GM23338 (cell line): ENCODE measurements at regions not wholly inside any gene's neighbourhood (a gene's known extent, or its start where the extent isn't known, plus 50 kb on each side); places are given as distances from the start of the nearest gene placed in this dataset.

Experiments used
- CREB1 ChIP-seq: fragments of 250-450 bp; sonication (Bioruptor Pico); IDR thresholded peaks from 2 replicates; pipeline ENCODE4 v1.5.0; 2020; ENCODE audit warnings: low read depth, mild to moderate bottlenecking, moderate library complexity
- CTCF ChIP-seq, 2 experiments: fragments of 200-600 bp in 1 of 2; sonication (generic) in 1 of 2; conservative IDR thresholded peaks; 2 replicates each; pipeline versions ENCODE4 v1.5.1 to v1.6.1; 2016 to 2017; ENCODE audit warnings: antibody characterized with exemption in 2 of 2, low read depth in 2 of 2, mild to moderate bottlenecking in 2 of 2, moderate library complexity in 1 of 2
- EZH2 ChIP-seq: fragments of 200-600 bp; sonication (generic); IDR thresholded peaks from one replicate; pipeline ENCODE4 v1.8.0; 2017; ENCODE audit warnings: antibody characterized with exemption, mild to moderate bottlenecking, low read depth; ENCODE audit not compliant: unreplicated experiment
- EZH2phosphoT487 ChIP-seq: fragments of 200-600 bp; sonication (generic); IDR thresholded peaks from one replicate; pipeline ENCODE4 v1.8.1; 2018; ENCODE audit warnings: antibody characterized with exemption; ENCODE audit not compliant: unreplicated experiment
- JUNB ChIP-seq: IDR thresholded peaks from one replicate; pipeline ENCODE4 v1.6.1; 2016; ENCODE audit warnings: antibody characterized with exemption; ENCODE audit not compliant: unreplicated experiment
- POLR2AphosphoS5 ChIP-seq: IDR thresholded peaks from 2 replicates; pipeline ENCODE4 v1.6.1; 2016; ENCODE audit warnings: antibody characterized with exemption, low read depth
- STAT1 ChIP-seq: IDR thresholded peaks from one replicate; pipeline ENCODE4 v1.6.1; 2016; ENCODE audit warnings: antibody characterized with exemption; ENCODE audit not compliant: unreplicated experiment
- ZNF114 ChIP-seq: fragments of 250-450 bp; sonication (Bioruptor Pico); IDR thresholded peaks from 2 replicates; pipeline ENCODE4 v1.5.0; 2020; ENCODE audit warnings: mild to moderate bottlenecking, moderate library complexity
- TF ChIP-seq, protein P1 (sequence below): fragments of 250-450 bp; sonication (Bioruptor Pico); IDR thresholded peaks from 2 replicates; pipeline ENCODE4 v1.5.0; 2020; ENCODE audit warnings: mild to moderate bottlenecking, moderate library complexity
- TF ChIP-seq, protein P2 (sequence below): IDR thresholded peaks from one replicate; pipeline ENCODE4 v1.6.1; 2018; ENCODE audit warnings: antibody characterized with exemption; ENCODE audit not compliant: unreplicated experiment
- TF ChIP-seq, protein P3 (sequence below): IDR thresholded peaks from 2 replicates; pipeline ENCODE4 v1.6.1; 2016; ENCODE audit warnings: antibody characterized with exemption

DNA sequence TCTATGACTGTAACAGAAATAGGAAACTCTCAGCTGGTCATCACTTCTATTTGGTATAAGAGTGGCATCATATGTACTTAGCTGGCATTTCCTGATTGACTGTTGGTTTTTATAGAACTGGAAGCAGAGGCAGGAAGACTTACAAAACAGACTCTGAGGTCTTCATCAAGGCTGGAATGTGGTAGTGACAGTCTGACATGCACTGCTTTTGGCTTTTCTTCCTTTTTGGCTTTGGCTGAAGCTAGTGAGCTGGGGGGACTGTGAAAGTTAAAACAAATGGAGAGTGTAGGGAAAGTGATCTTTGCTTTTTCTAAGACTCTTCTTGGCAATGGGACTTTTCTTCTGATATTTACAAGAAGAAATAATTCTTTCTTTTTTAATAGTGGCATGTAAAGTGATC is 121.1 kb upstream of the SLC4A4 start:
- no peak for TF ChIP-seq CTCF (conservative IDR thresholded peaks at IDR 0.05; ENCODE audit: low read depth in 2 of 2)
- TF ChIP-seq POLR2AphosphoS5, result no peak
- TF ChIP-seq, protein P1, sequence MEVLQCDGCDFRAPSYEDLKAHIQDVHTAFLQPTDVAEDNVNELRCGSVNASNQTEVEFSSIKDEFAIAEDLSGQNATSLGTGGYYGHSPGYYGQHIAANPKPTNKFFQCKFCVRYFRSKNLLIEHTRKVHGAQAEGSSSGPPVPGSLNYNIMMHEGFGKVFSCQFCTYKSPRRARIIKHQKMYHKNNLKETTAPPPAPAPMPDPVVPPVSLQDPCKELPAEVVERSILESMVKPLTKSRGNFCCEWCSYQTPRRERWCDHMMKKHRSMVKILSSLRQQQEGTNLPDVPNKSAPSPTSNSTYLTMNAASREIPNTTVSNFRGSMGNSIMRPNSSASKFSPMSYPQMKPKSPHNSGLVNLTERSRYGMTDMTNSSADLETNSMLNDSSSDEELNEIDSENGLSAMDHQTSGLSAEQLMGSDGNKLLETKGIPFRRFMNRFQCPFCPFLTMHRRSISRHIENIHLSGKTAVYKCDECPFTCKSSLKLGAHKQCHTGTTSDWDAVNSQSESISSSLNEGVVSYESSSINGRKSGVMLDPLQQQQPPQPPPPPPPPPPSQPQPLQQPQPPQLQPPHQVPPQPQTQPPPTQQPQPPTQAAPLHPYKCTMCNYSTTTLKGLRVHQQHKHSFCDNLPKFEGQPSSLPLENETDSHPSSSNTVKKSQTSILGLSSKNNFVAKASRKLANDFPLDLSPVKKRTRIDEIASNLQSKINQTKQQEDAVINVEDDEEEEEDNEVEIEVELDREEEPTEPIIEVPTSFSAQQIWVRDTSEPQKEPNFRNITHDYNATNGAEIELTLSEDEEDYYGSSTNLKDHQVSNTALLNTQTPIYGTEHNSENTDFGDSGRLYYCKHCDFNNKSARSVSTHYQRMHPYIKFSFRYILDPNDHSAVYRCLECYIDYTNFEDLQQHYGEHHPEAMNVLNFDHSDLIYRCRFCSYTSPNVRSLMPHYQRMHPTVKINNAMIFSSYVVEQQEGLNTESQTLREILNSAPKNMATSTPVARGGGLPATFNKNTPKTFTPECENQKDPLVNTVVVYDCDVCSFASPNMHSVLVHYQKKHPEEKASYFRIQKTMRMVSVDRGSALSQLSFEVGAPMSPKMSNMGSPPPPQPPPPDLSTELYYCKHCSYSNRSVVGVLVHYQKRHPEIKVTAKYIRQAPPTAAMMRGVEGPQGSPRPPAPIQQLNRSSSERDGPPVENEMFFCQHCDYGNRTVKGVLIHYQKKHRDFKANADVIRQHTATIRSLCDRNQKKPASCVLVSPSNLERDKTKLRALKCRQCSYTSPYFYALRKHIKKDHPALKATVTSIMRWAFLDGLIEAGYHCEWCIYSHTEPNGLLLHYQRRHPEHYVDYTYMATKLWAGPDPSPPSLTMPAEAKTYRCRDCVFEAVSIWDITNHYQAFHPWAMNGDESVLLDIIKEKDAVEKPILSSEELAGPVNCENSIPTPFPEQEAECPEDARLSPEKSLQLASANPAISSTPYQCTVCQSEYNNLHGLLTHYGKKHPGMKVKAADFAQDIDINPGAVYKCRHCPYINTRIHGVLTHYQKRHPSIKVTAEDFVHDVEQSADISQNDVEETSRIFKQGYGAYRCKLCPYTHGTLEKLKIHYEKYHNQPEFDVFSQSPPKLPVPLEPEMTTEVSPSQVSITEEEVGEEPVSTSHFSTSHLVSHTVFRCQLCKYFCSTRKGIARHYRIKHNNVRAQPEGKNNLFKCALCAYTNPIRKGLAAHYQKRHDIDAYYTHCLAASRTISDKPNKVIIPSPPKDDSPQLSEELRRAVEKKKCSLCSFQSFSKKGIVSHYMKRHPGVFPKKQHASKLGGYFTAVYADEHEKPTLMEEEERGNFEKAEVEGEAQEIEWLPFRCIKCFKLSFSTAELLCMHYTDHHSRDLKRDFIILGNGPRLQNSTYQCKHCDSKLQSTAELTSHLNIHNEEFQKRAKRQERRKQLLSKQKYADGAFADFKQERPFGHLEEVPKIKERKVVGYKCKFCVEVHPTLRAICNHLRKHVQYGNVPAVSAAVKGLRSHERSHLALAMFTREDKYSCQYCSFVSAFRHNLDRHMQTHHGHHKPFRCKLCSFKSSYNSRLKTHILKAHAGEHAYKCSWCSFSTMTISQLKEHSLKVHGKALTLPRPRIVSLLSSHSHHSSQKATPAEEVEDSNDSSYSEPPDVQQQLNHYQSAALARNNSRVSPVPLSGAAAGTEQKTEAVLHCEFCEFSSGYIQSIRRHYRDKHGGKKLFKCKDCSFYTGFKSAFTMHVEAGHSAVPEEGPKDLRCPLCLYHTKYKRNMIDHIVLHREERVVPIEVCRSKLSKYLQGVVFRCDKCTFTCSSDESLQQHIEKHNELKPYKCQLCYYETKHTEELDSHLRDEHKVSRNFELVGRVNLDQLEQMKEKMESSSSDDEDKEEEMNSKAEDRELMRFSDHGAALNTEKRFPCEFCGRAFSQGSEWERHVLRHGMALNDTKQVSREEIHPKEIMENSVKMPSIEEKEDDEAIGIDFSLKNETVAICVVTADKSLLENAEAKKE (CRISPR knock-in tag), result no peak
- no peak for TF ChIP-seq EZH2
- TF ChIP-seq EZH2phosphoT487, result no peak
- TF ChIP-seq CREB1 (CRISPR knock-in tag), result no peak
- TF ChIP-seq, protein P2, sequence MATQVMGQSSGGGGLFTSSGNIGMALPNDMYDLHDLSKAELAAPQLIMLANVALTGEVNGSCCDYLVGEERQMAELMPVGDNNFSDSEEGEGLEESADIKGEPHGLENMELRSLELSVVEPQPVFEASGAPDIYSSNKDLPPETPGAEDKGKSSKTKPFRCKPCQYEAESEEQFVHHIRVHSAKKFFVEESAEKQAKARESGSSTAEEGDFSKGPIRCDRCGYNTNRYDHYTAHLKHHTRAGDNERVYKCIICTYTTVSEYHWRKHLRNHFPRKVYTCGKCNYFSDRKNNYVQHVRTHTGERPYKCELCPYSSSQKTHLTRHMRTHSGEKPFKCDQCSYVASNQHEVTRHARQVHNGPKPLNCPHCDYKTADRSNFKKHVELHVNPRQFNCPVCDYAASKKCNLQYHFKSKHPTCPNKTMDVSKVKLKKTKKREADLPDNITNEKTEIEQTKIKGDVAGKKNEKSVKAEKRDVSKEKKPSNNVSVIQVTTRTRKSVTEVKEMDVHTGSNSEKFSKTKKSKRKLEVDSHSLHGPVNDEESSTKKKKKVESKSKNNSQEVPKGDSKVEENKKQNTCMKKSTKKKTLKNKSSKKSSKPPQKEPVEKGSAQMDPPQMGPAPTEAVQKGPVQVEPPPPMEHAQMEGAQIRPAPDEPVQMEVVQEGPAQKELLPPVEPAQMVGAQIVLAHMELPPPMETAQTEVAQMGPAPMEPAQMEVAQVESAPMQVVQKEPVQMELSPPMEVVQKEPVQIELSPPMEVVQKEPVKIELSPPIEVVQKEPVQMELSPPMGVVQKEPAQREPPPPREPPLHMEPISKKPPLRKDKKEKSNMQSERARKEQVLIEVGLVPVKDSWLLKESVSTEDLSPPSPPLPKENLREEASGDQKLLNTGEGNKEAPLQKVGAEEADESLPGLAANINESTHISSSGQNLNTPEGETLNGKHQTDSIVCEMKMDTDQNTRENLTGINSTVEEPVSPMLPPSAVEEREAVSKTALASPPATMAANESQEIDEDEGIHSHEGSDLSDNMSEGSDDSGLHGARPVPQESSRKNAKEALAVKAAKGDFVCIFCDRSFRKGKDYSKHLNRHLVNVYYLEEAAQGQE, result no peak
- no peak for TF ChIP-seq JUNB
- TF ChIP-seq ZNF114 (CRISPR knock-in tag), result no peak
- TF ChIP-seq STAT1, result no peak
- TF ChIP-seq, protein P3, sequence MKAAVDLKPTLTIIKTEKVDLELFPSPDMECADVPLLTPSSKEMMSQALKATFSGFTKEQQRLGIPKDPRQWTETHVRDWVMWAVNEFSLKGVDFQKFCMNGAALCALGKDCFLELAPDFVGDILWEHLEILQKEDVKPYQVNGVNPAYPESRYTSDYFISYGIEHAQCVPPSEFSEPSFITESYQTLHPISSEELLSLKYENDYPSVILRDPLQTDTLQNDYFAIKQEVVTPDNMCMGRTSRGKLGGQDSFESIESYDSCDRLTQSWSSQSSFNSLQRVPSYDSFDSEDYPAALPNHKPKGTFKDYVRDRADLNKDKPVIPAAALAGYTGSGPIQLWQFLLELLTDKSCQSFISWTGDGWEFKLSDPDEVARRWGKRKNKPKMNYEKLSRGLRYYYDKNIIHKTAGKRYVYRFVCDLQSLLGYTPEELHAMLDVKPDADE, result no peak
